HG02798 (cell line): ENCODE measurements at regions not wholly inside any gene's neighbourhood (a gene's known extent, or its start where the extent isn't known, plus 50 kb on each side); places are given as distances from the start of the nearest gene placed in this dataset.

Source experiments
- ATAC-seq: cut with Tn5 transposase; IDR thresholded peaks from one replicate; pipeline ENCODE4 v1.9.1; 2021; ENCODE audit warnings: mild to moderate bottlenecking; ENCODE audit not compliant: unreplicated experiment, poor library complexity

GRCh38 chr9:79215821-79216220 lies 355.9 kb upstream of the TLE4 start:
- ATAC-seq, result no peak

GRCh38 chr9:79220251-79220650 lies 351.5 kb upstream of the TLE4 start:
- no peak for ATAC-seq

- no peak for ATAC-seq
These were observed 351.1 kb upstream of the TLE4 start for GRCh38 chr9:79220666-79221065.

GRCh38 chr9:79221084-79221483 lies 350.7 kb upstream of the TLE4 start:
- ATAC-seq, result no peak

- no peak for ATAC-seq
These were observed 349.3 kb upstream of the TLE4 start for GRCh38 chr9:79222483-79222882.

- ATAC-seq, result no peak
These were observed 346.9 kb upstream of the TLE4 start for GRCh38 chr9:79224672-79225433.

- ATAC-seq, result no peak
These were observed 338.2 kb upstream of the TLE4 start for GRCh38 chr9:79233542-79233941.

- ATAC-seq, result no peak
These were observed 335.3 kb upstream of the TLE4 start for GRCh38 chr9:79236466-79236865.

- ATAC-seq, result no peak
These were observed 333.9 kb upstream of the TLE4 start for GRCh38 chr9:79237861-79238260.

GRCh38 chr9:79240774-79241173 lies 331.0 kb upstream of the TLE4 start:
- ATAC-seq, result no peak

- no peak for ATAC-seq
These were observed 329.3 kb upstream of the TLE4 start for GRCh38 chr9:79242489-79242888.

GRCh38 chr9:79246170-79246569 lies 325.6 kb upstream of the TLE4 start:
- ATAC-seq, result no peak

- no peak for ATAC-seq
These were observed 324.7 kb upstream of the TLE4 start for GRCh38 chr9:79247021-79247420.

- no peak for ATAC-seq
These were observed 321.0 kb upstream of the TLE4 start for GRCh38 chr9:79250806-79251205.

GRCh38 chr9:79254900-79255650 lies 316.7 kb upstream of the TLE4 start:
- no peak for ATAC-seq

GRCh38 chr9:79255651-79256260 lies 316.0 kb upstream of the TLE4 start:
- ATAC-seq, result no peak

GRCh38 chr9:79256691-79257213 lies 315.0 kb upstream of the TLE4 start:
- no peak for ATAC-seq

GRCh38 chr9:79257228-79257781 lies 314.5 kb upstream of the TLE4 start:
- ATAC-seq, result no peak

- no peak for ATAC-seq
These were observed 313.9 kb upstream of the TLE4 start for GRCh38 chr9:79257790-79258351.

GRCh38 chr9:79259858-79260257 lies 311.9 kb upstream of the TLE4 start:
- ATAC-seq, result no peak

GRCh38 chr9:79263628-79264027 lies 308.1 kb upstream of the TLE4 start:
- no peak for ATAC-seq
